ENCODE measurements at regions not wholly inside any gene's neighbourhood (a gene's known extent, or its start where the extent isn't known, plus 50 kb on each side); places are given as distances from the start of the nearest gene placed in this dataset.

DNA sequence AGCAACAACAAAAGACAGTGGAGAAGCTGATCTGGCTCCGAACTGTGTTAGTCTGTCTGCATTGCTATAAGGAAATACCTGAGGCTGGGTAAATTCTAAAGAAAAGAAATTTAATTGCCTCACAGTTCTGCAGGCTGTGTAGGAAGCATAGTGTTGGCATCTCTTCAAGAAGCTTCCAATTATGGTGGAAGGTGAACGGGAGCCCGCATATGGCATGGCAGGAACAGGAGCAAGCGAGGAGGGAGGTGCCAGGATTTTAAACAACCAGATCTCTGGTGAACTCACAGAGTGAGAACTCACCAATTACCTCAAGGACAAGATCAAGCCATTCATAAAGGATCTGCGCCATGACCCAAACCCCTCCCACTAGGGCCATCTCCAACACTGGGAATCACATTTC lies 293.5 kb downstream of the SMOC2 start:
- DNase-seq (ENCODE audit: low read depth in 1 of 2, low spot score in 1 of 2) (no peak), ATAC-seq (no peak), FAIRE-seq (no peak)
- Histone ChIP-seq H3K9me3 (no peaks in the 10 kb centered on the region; the same call in 2 of the 3 replicates), H3K4me1 (no peaks in the 10 kb centered on the region), H3K4me2 (no peak overlapping the region), H3K4me3 (no peak overlapping the region), H3K27ac (no peak overlapping the region)
- WGBS (ENCODE audit: missing lambda C conversion rate) = 43% methylated on average over 5 of the region's 5 CpGs
- TF ChIP-seq SMC3 (IDR thresholded peaks at IDR 0.05) (no peak), HOXB13 (CRISPR knock-in tag; IDR thresholded peaks at IDR 0.05; ENCODE audit: low read depth) (no peak), ATOH8 (CRISPR knock-in tag; IDR thresholded peaks at IDR 0.05; ENCODE audit: low read depth) (no peak), ZFP36 (IDR thresholded peaks at IDR 0.05; ENCODE audit: borderline replicate concordance, partially characterized antibody) (no peak), CHD2 (IDR thresholded peaks at IDR 0.05; ENCODE audit: low read length, partially characterized antibody) (no peak), JUNB (IDR thresholded peaks at IDR 0.05) (no peak), RAD21 (conservative IDR thresholded peaks at IDR 0.05 in 1 of 2, IDR thresholded peaks at IDR 0.05 in 1 of 2) (no peak), ZSCAN20 (CRISPR knock-in tag; IDR thresholded peaks at IDR 0.05) (no peak), MYC (IDR thresholded peaks at IDR 0.05; ENCODE audit: borderline replicate concordance, low read length) (no peak), BHLHE40 (IDR thresholded peaks at IDR 0.05; ENCODE audit: low read depth, low read length) (no peak), TP53 (CRISPR knock-in tag; IDR thresholded peaks at IDR 0.05) (no peak), FOSB (CRISPR knock-in tag; IDR thresholded peaks at IDR 0.05) (no peak), RCOR1 (IDR thresholded peaks at IDR 0.05; ENCODE audit: low read depth, low read length) (no peak), SREBF2 (IDR thresholded peaks at IDR 0.05) (no peak), ZC3H11A (IDR thresholded peaks at IDR 0.05) (no peak), CBX2 (IDR thresholded peaks at IDR 0.05; ENCODE audit: borderline replicate concordance, low read depth) (no peak), EHMT2 (IDR thresholded peaks at IDR 0.05; ENCODE audit: low read depth) (no peak)
- TF ChIP-seq, protein P1, sequence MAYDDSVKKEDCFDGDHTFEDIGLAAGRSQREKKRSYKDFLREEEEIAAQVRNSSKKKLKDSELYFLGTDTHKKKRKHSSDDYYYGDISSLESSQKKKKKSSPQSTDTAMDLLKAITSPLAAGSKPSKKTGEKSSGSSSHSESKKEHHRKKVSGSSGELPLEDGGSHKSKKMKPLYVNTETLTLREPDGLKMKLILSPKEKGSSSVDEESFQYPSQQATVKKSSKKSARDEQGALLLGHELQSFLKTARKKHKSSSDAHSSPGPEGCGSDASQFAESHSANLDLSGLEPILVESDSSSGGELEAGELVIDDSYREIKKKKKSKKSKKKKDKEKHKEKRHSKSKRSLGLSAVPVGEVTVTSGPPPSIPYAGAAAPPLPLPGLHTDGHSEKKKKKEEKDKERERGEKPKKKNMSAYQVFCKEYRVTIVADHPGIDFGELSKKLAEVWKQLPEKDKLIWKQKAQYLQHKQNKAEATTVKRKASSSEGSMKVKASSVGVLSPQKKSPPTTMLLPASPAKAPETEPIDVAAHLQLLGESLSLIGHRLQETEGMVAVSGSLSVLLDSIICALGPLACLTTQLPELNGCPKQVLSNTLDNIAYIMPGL (CRISPR knock-in tag; IDR thresholded peaks at IDR 0.05; ENCODE audit: borderline replicate concordance) = no peak
- TF ChIP-seq, protein P2, sequence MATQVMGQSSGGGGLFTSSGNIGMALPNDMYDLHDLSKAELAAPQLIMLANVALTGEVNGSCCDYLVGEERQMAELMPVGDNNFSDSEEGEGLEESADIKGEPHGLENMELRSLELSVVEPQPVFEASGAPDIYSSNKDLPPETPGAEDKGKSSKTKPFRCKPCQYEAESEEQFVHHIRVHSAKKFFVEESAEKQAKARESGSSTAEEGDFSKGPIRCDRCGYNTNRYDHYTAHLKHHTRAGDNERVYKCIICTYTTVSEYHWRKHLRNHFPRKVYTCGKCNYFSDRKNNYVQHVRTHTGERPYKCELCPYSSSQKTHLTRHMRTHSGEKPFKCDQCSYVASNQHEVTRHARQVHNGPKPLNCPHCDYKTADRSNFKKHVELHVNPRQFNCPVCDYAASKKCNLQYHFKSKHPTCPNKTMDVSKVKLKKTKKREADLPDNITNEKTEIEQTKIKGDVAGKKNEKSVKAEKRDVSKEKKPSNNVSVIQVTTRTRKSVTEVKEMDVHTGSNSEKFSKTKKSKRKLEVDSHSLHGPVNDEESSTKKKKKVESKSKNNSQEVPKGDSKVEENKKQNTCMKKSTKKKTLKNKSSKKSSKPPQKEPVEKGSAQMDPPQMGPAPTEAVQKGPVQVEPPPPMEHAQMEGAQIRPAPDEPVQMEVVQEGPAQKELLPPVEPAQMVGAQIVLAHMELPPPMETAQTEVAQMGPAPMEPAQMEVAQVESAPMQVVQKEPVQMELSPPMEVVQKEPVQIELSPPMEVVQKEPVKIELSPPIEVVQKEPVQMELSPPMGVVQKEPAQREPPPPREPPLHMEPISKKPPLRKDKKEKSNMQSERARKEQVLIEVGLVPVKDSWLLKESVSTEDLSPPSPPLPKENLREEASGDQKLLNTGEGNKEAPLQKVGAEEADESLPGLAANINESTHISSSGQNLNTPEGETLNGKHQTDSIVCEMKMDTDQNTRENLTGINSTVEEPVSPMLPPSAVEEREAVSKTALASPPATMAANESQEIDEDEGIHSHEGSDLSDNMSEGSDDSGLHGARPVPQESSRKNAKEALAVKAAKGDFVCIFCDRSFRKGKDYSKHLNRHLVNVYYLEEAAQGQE (IDR thresholded peaks at IDR 0.05) = no peak
- POLR2A ChIA-PET = no interaction called here
- CTCF ChIA-PET = no interaction called here

- ChIA-PET POLR2A (no interaction called here), CTCF (no interaction called here)
- H3K27ac ChIP-seq = no peak overlapping the region
- WGBS (ENCODE audit: missing lambda C conversion rate) = 49% methylated on average over 8 of the region's 8 CpGs
- TF ChIP-seq PHF8 (IDR thresholded peaks at IDR 0.05; ENCODE audit: borderline replicate concordance, low read depth) = no peak
- TF ChIP-seq FOSL2 (IDR thresholded peaks at IDR 0.05) = no peak
- TF ChIP-seq FOSL2 (CRISPR knock-in tag; IDR thresholded peaks at IDR 0.05) = no peak
- TF ChIP-seq FOSB (CRISPR knock-in tag; IDR thresholded peaks at IDR 0.05) = no peak
- no peak for TF ChIP-seq RAD21 (conservative IDR thresholded peaks at IDR 0.05 in 1 of 2, IDR thresholded peaks at IDR 0.05 in 1 of 2)
- TF ChIP-seq, protein P3, sequence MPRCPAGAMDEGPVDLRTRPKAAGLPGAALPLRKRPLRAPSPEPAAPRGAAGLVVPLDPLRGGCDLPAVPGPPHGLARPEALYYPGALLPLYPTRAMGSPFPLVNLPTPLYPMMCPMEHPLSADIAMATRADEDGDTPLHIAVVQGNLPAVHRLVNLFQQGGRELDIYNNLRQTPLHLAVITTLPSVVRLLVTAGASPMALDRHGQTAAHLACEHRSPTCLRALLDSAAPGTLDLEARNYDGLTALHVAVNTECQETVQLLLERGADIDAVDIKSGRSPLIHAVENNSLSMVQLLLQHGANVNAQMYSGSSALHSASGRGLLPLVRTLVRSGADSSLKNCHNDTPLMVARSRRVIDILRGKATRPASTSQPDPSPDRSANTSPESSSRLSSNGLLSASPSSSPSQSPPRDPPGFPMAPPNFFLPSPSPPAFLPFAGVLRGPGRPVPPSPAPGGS (IDR thresholded peaks at IDR 0.05) = no peak
- TF ChIP-seq HOXB13 (CRISPR knock-in tag; IDR thresholded peaks at IDR 0.05; ENCODE audit: low read depth) = no peak
- no peak for TF ChIP-seq ZNF302 (CRISPR knock-in tag; IDR thresholded peaks at IDR 0.05)
- no peak for TF ChIP-seq HDAC2 (IDR thresholded peaks at IDR 0.05)
- no peak for TF ChIP-seq MYC (IDR thresholded peaks at IDR 0.05; ENCODE audit: borderline replicate concordance, low read length)
- TF ChIP-seq GATA3 (IDR thresholded peaks at IDR 0.05; ENCODE audit: borderline replicate concordance) = no peak
- no peak for TF ChIP-seq SREBF2 (IDR thresholded peaks at IDR 0.05)
- TF ChIP-seq TFCP2L1 (CRISPR knock-in tag; IDR thresholded peaks at IDR 0.05) = no peak
- no peak overlapping the region for H3K4me2 ChIP-seq
- no peaks in the 10 kb centered on the region for H3K4me1 ChIP-seq
- no peaks in the 10 kb centered on the region; the same call in 2 of the 3 replicates for H3K9me3 ChIP-seq
- no peak overlapping the region for H3K4me3 ChIP-seq
- ATAC-seq (no peak), FAIRE-seq (no peak), DNase-seq (ENCODE audit: low read depth in 1 of 2, low spot score in 1 of 2) (no peak)
These were observed 291.7 kb downstream of the SMOC2 start for GRCh38 chr6:168732676-168733075.

Data from A549 (cell line).